ENCODE measurements at regions not wholly inside any gene's neighbourhood (a gene's known extent, or its start where the extent isn't known, plus 50 kb on each side); places are given as distances from the start of the nearest gene placed in this dataset.

GRCh38 chr1:221840511-221841243 is 98.8 kb upstream of the DUSP10 start:
- DNase-seq (ENCODE audit: low read depth): no peak

DNA sequence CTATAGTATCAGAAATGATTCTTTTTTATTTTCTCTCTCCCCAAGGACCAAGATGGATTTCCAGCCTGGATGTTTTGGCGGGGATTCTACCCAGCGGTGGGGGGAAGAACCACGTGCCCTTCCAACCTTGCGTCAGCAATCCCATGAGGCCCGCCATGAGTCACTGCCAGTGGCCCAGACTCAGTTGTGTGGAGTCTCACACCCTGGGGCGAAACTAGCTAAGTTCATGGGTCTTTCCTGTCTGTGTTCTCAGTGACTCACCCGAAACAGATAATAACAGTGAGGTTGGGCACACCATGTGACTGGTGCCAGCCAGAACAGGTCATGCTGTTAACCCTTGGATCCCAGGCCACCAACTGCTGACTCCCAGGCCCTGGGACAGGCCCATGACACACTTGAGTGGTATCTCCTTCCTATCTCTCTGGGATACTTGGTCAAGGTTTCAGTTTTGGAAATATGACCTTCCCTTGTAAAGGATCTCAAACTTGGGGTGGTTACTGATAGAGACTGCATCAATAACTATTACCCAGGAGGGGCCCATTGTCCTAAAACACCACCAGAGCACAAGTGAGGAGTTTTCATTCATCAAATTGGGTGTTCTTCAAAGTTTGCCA is 98.0 kb upstream of the DUSP10 start:
- DNase-seq (ENCODE audit: low read depth): peak; percentile 59
- TF ChIP-seq CTCF (IDR thresholded peaks at IDR 0.05; ENCODE audit: control insufficient read depth, insufficient read depth, low read depth, low read length, missing control alignments): no peak
- no peak overlapping the region for H3K4me3 ChIP-seq (ENCODE audit: control insufficient read depth, low read depth, low read length)

More at GRCh38 chr1:221840511-221841243, 98.8 kb upstream of the DUSP10 start:
- H3K4me3 ChIP-seq (ENCODE audit: control insufficient read depth, low read depth, low read length): no peak overlapping the region
- no peak for TF ChIP-seq CTCF (IDR thresholded peaks at IDR 0.05; ENCODE audit: control insufficient read depth, insufficient read depth, low read depth, low read length, missing control alignments)

DNA sequence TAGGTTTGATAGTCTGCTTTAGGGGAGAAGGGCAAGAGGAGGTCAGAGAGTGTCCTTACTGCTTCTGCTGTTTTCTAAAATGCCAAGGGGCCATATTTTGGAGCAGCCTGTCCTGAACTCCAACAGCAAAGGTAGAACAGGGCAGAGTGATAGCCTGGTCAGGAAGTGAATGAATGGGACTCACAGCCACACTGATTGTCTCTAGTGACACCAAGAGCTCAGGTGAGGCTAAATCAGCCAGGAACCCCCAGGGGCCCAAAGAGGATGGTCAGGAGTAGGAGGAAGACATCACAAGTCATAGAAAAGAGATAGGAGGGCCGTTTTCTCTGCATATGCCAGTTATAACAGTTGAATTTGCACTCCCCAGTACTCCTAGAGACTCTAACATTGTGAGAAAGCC is 97.4 kb upstream of the DUSP10 start:
- TF ChIP-seq CTCF (IDR thresholded peaks at IDR 0.05; ENCODE audit: control insufficient read depth, insufficient read depth, low read depth, low read length, missing control alignments): no peak
- DNase-seq (ENCODE audit: low read depth): no peak
- no peak overlapping the region for H3K4me3 ChIP-seq (ENCODE audit: control insufficient read depth, low read depth, low read length)

DNA sequence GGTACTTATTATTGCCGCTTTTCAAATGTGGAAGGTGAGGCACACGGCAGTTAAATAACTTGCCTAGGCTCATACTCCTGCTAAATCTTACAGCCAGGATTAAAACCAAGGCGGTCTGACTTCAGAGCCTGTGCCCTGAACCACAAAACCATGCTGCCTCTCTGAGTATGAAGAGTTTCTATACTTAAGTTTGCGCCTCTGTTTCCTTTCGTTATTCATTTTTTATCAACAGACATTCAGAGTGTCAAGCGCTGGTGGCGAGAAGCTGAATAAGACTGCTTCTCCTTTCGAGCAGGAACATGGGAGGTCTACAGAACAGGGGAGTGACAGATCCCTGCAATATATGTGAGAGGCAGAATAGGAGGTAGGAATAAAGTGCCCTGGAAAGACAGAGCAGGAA is 96.0 kb upstream of the DUSP10 start:
- no peak for TF ChIP-seq CTCF (IDR thresholded peaks at IDR 0.05; ENCODE audit: control insufficient read depth, insufficient read depth, low read depth, low read length, missing control alignments)
- DNase-seq (ENCODE audit: low read depth): no peak
- no peak overlapping the region for H3K4me3 ChIP-seq (ENCODE audit: control insufficient read depth, low read depth, low read length)

DNA sequence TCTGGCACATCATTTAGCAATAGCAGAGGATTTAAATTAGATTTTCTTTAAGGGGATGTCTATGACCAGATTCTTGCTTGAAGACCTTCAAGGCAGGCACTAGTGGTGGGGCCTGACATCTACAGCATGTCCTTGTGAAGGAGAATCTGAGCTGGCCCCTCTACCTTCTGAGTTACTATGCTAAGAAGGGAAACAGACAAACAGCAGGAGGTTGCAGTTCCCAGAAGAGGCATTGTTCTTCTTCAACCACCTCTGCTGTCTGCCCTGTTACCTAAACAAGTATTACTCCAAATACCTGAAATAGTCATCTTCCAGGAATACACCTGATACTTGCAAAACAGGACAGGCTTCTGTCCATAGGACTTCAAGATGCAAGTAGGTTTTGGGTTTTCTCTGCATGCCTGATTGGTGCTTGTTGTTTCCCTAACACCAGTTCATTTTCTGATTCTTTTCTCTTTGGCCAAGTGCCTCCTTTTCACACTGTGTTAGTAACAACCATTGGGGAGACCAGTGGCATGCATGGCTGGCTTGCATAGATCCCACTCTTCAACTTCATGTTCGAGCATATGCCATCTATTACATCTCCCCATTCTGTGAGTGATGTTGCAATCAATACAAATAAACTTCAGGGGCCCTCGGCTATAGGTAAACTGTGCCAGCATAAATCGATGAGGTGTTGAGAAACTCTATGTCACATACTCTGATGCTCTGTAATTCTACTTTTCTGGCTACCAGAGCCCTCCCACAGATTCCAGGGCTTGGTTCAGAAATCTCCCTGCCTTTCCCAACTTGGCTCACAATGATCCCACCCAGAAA is 93.0 kb upstream of the DUSP10 start:
- H3K4me3 ChIP-seq (ENCODE audit: control insufficient read depth, low read depth, low read length): no peak overlapping the region
- no peak for TF ChIP-seq CTCF (IDR thresholded peaks at IDR 0.05; ENCODE audit: control insufficient read depth, insufficient read depth, low read depth, low read length, missing control alignments)
- DNase-seq (ENCODE audit: low read depth): no peak

DNA sequence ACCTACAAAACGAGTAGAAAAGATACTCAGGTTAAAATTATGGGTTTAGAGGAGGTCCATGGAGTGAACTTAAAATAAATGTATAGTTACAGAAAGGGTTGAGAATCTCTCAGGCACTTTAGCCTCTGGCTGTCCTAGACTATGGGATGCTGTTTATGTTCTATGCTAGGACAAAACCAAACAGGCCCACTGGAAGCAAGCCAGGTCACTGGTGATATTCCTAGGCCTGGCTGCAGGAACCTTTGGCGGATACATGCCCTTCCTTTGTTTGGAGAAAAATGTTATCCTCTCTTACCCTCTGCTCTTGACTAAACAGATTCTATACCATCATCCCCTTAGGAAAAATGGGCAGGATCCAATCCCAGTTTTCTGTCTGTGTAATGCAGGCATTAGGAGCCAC is 90.7 kb upstream of the DUSP10 start:
- no peak for DNase-seq (ENCODE audit: low read depth)
- no peak for TF ChIP-seq CTCF (IDR thresholded peaks at IDR 0.05; ENCODE audit: control insufficient read depth, insufficient read depth, low read depth, low read length, missing control alignments)
- H3K4me3 ChIP-seq (ENCODE audit: control insufficient read depth, low read depth, low read length): no peak overlapping the region

All from AG09309 (cell line).